Activated naive CD4-positive, alpha-beta T cell treated with anti-CD3 and anti-CD28 coated beads for 36 hours (primary cell): ENCODE measurements at regions not wholly inside any gene's neighbourhood (a gene's known extent, or its start where the extent isn't known, plus 50 kb on each side); places are given as distances from the start of the nearest gene placed in this dataset.

Source experiments
- CTCF ChIA-PET: fragments of 350-600 bp; sonication (Branson Sonifier 250); formaldehyde crosslinking; loops from one replicate; lab custom pipeline; 2021; ENCODE audit warnings: antibody characterized with exemption; lab: Charles Lee
- DNase-seq: peaks from one replicate; pipeline ENCODE4 v3.0.0-alpha.2; 2020
- H3K27ac Mint-ChIP-seq: one replicate; pipeline ENCODE4 v1.8.0; 2021; ENCODE audit warnings: mild to moderate bottlenecking, mixed read lengths
- H3K27me3 Mint-ChIP-seq: one replicate; pipeline ENCODE4 v1.8.0; 2021; ENCODE audit warnings: low read depth, mixed read lengths
- H3K36me3 Mint-ChIP-seq: one replicate; pipeline ENCODE4 v1.8.0; 2021; ENCODE audit warnings: low read depth, mixed read lengths
- H3K4me1 Mint-ChIP-seq: one replicate; pipeline ENCODE4 v1.8.0; 2021; ENCODE audit warnings: low read depth, mixed read lengths
- H3K4me3 Mint-ChIP-seq: one replicate; pipeline ENCODE4 v1.8.0; 2021; ENCODE audit warnings: mild to moderate bottlenecking, moderate library complexity, mixed read lengths
- H3K9me3 Mint-ChIP-seq: one replicate; pipeline ENCODE4 v1.8.0; 2021; ENCODE audit warnings: mixed read lengths
- intact Hi-C: fragments of 100-400 bp; cut with micrococcal nuclease; formaldehyde crosslinking; loops from one replicate; pipeline ENCODE4 v1.15.1; 2023

GRCh38 chr16:73616770-73617169 is 568.8 kb upstream of the ZFHX3 start:
- intact Hi-C loops: no loop called here
- Mint-ChIP-seq H3K4me3 (no peak overlapping the region), H3K9me3 (no peaks in the 10 kb centered on the region), H3K4me1 (no peaks in the 10 kb centered on the region), H3K27ac (no peak overlapping the region), H3K27me3 (peaks cover 4% of the 10 kb centered on the region), H3K36me3 (no peaks in the 10 kb centered on the region)
- DNase-seq: no peak
- CTCF ChIA-PET: no interaction called here

GRCh38 chr16:73616166-73616753 is 568.3 kb upstream of the ZFHX3 start:
- Mint-ChIP-seq H3K9me3 (no peaks in the 10 kb centered on the region), H3K27ac (no peak overlapping the region), H3K36me3 (no peaks in the 10 kb centered on the region), H3K27me3 (peaks cover 4% of the 10 kb centered on the region), H3K4me1 (no peaks in the 10 kb centered on the region), H3K4me3 (no peak overlapping the region)
- no peak for DNase-seq
- CTCF ChIA-PET: no interaction called here
- intact Hi-C loops: no loop called here

- DNase-seq: no peak
- intact Hi-C loops: no loop called here
- Mint-ChIP-seq H3K36me3 (no peaks in the 10 kb centered on the region), H3K27me3 (peaks cover 8% of the 10 kb centered on the region), H3K9me3 (no peaks in the 10 kb centered on the region), H3K4me3 (no peak overlapping the region), H3K27ac (no peak overlapping the region), H3K4me1 (no peaks in the 10 kb centered on the region)
- CTCF ChIA-PET: no interaction called here
Observed at GRCh38 chr16:73615071-73615940, 567.4 kb upstream of the ZFHX3 start.

GRCh38 chr16:73614131-73614530 is 566.2 kb upstream of the ZFHX3 start:
- H3K4me3 Mint-ChIP-seq: no peak overlapping the region
- H3K9me3 Mint-ChIP-seq: no peaks in the 10 kb centered on the region
- no peaks in the 10 kb centered on the region for H3K4me1 Mint-ChIP-seq
- intact Hi-C loops: no loop called here
- CTCF ChIA-PET: no interaction called here
- DNase-seq: no peak
- peaks cover 8% of the 10 kb centered on the region for H3K27me3 Mint-ChIP-seq
- no peaks in the 10 kb centered on the region for H3K36me3 Mint-ChIP-seq
- no peak overlapping the region for H3K27ac Mint-ChIP-seq

GRCh38 chr16:73610605-73611156 is 562.8 kb upstream of the ZFHX3 start:
- intact Hi-C loops: no loop called here
- H3K9me3 Mint-ChIP-seq: no peaks in the 10 kb centered on the region
- H3K36me3 Mint-ChIP-seq: no peaks in the 10 kb centered on the region
- DNase-seq: no peak
- no peak overlapping the region for H3K27ac Mint-ChIP-seq
- peaks cover 15% of the 10 kb centered on the region for H3K27me3 Mint-ChIP-seq
- no peak overlapping the region for H3K4me3 Mint-ChIP-seq
- no peaks in the 10 kb centered on the region for H3K4me1 Mint-ChIP-seq
- CTCF ChIA-PET: no interaction called here

- Mint-ChIP-seq H3K4me3 (no peak overlapping the region), H3K27ac (no peak overlapping the region), H3K4me1 (no peaks in the 10 kb centered on the region), H3K36me3 (no peaks in the 10 kb centered on the region), H3K27me3 (peaks cover 15% of the 10 kb centered on the region), H3K9me3 (no peaks in the 10 kb centered on the region)
- intact Hi-C loops: no loop called here
- no peak for DNase-seq
- CTCF ChIA-PET: interaction anchor here (0.6 kb wide), 1 partner anchor 272 kb away, joined by 3 read pairs; no protein-coding TSS in a partner anchor
Observed at GRCh38 chr16:73610160-73610559, 562.2 kb upstream of the ZFHX3 start.

- no peaks in the 10 kb centered on the region for H3K9me3 Mint-ChIP-seq
- H3K27ac Mint-ChIP-seq: no peak overlapping the region
Observed at GRCh38 chr16:73608911-73609310, 561.0 kb upstream of the ZFHX3 start.

GRCh38 chr16:73605309-73605708 is 557.4 kb upstream of the ZFHX3 start:
- CTCF ChIA-PET: no interaction called here
- peaks cover 1% of the 10 kb centered on the region for H3K9me3 Mint-ChIP-seq

More at GRCh38 chr16:73608911-73609310, 561.0 kb upstream of the ZFHX3 start:
- H3K36me3 Mint-ChIP-seq: no peaks in the 10 kb centered on the region
- intact Hi-C loops: no loop called here
- CTCF ChIA-PET: no interaction called here
- H3K27me3 Mint-ChIP-seq: peaks cover 13% of the 10 kb centered on the region
- no peak overlapping the region for H3K4me3 Mint-ChIP-seq
- DNase-seq: no peak
- no peaks in the 10 kb centered on the region for H3K4me1 Mint-ChIP-seq

GRCh38 chr16:73601911-73602310 is 554.0 kb upstream of the ZFHX3 start:
- Mint-ChIP-seq H3K4me1 (no peaks in the 10 kb centered on the region), H3K27me3 (peaks cover 5% of the 10 kb centered on the region), H3K9me3 (peaks cover 1% of the 10 kb centered on the region), H3K4me3 (no peak overlapping the region), H3K27ac (no peak overlapping the region), H3K36me3 (no peaks in the 10 kb centered on the region)
- intact Hi-C loops: no loop called here
- no peak for DNase-seq
- CTCF ChIA-PET: no interaction called here

More at GRCh38 chr16:73605309-73605708, 557.4 kb upstream of the ZFHX3 start:
- no peak overlapping the region for H3K27ac Mint-ChIP-seq
- intact Hi-C loops: no loop called here
- no peak for DNase-seq
- H3K4me3 Mint-ChIP-seq: no peak overlapping the region
- peaks cover 9% of the 10 kb centered on the region for H3K27me3 Mint-ChIP-seq
- no peaks in the 10 kb centered on the region for H3K36me3 Mint-ChIP-seq
- H3K4me1 Mint-ChIP-seq: no peaks in the 10 kb centered on the region

GRCh38 chr16:73599870-73600269 is 551.9 kb upstream of the ZFHX3 start:
- intact Hi-C loops: no loop called here
- H3K4me1 Mint-ChIP-seq: no peaks in the 10 kb centered on the region
- no peak overlapping the region for H3K4me3 Mint-ChIP-seq
- DNase-seq: no peak
- H3K9me3 Mint-ChIP-seq: peaks cover 1% of the 10 kb centered on the region
- no peaks in the 10 kb centered on the region for H3K36me3 Mint-ChIP-seq
- H3K27ac Mint-ChIP-seq: no peak overlapping the region
- H3K27me3 Mint-ChIP-seq: peaks cover 2% of the 10 kb centered on the region
- CTCF ChIA-PET: interaction anchor here (0.9 kb wide), 1 partner anchor 20 kb away, joined by 3 read pairs; no protein-coding TSS in a partner anchor

GRCh38 chr16:73599351-73599750 is 551.4 kb upstream of the ZFHX3 start:
- Mint-ChIP-seq H3K27ac (no peak overlapping the region), H3K36me3 (no peaks in the 10 kb centered on the region), H3K4me1 (no peaks in the 10 kb centered on the region), H3K4me3 (no peak overlapping the region), H3K27me3 (peaks cover 2% of the 10 kb centered on the region), H3K9me3 (peaks cover 1% of the 10 kb centered on the region)
- intact Hi-C loops: no loop called here
- no peak for DNase-seq
- CTCF ChIA-PET: interaction anchor here (0.9 kb wide), 1 partner anchor 21 kb away, joined by 3 read pairs; no protein-coding TSS in a partner anchor

GRCh38 chr16:73584157-73584556 is 536.2 kb upstream of the ZFHX3 start:
- no peak overlapping the region for H3K4me3 Mint-ChIP-seq
- no peak overlapping the region for H3K27ac Mint-ChIP-seq
- intact Hi-C loops: no loop called here
- H3K9me3 Mint-ChIP-seq: peaks cover 10% of the 10 kb centered on the region
- CTCF ChIA-PET: no interaction called here
- no peaks in the 10 kb centered on the region for H3K4me1 Mint-ChIP-seq
- no peaks in the 10 kb centered on the region for H3K27me3 Mint-ChIP-seq
- H3K36me3 Mint-ChIP-seq: no peaks in the 10 kb centered on the region
- DNase-seq: no peak
